HG03439 (cell line): ENCODE measurements at regions not wholly inside any gene's neighbourhood (a gene's known extent, or its start where the extent isn't known, plus 50 kb on each side); places are given as distances from the start of the nearest gene placed in this dataset.
"Not testable (repeated sequence)": the region's sequence is repeated elsewhere in the genome, so short reads cannot be mapped to it uniquely, and the experiment has no call there.

Experiments used
- ATAC-seq: cut with Tn5 transposase; IDR thresholded peaks from one replicate; pipeline ENCODE4 v1.9.1; 2021; ENCODE audit warnings: mild to moderate bottlenecking, moderate library complexity; ENCODE audit not compliant: unreplicated experiment

DNA sequence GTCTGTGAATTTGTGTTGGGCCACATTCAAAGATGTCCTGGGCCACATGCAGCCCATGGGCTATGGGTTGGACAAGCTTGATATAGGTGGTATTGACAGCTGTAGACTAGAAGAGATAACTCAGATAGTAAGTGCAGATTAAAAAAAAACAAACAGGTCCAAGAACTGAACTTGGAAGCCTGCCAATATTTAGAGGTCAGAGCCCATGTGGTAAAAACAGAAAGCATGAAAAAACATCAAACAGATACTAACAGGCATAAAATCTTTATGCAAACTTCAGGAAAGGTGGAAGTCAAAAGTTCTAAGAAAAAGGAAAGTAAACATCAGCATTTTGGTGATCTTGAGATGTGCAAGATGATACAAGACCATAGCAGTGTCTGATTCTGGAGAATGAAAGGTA is 155.1 kb upstream of the NR4A3 start:
- no peak for ATAC-seq

GRCh38 chr9:99670886-99671285 is 150.8 kb upstream of the NR4A3 start:
- not testable (repeated sequence) for ATAC-seq

DNA sequence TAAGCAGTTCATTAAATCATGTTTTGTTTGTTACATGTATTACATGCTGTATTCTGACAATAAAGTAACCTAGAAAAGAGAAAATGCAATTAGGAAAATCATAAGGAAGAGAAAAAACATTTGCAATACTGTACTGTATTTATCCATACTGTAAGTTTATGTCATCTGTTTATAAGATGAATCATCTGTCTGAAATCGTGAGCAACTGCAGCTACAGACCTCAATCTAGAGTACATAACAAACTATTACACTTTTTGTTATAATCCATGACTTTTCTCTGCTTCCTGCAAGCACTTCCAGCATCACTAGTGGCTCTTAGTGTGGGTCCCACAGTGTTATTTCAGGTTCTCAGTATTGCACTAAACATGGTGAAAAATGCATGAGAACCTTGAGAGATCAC is 144.4 kb upstream of the NR4A3 start:
- ATAC-seq, result no peak

DNA sequence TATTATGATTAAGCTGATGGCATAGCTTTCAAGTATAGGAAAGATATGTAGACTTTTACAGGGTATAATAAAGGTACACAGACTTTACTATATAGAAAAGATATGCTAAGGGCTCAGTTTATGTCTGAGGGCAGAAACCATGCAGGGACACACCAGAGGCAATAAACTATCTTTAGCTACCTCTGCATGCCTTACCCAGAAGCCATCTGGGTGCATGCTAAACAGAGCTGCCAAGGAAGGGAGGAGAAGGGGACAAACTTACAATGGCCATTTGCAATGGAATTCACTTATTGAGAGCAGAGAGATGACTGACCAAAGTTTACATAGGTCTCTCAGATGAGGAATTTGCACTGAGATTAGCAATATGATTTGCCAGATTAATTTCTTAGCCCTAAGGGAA is 143.1 kb upstream of the NR4A3 start:
- ATAC-seq, result no peak

DNA sequence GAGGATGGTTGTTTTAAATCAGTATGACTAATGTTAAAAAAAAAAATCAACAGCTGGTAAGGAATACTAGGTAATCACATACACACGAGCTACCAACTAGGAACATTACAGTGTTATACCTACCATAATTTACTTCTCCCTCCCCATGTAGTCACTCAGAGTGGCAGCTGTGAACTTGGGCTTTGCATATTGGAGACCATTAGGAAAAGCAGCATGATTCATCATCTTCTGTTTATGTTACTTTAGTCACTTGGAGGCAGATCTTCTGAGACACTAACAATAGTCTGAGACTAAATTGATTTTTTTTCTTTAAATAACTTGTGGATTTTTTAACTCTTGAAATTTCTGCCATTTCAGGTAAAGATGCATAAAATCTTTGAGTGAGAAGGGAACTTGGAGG is 141.5 kb upstream of the NR4A3 start:
- ATAC-seq, result no peak

GRCh38 chr9:99681113-99681512 is 140.6 kb upstream of the NR4A3 start:
- ATAC-seq, result no peak

DNA sequence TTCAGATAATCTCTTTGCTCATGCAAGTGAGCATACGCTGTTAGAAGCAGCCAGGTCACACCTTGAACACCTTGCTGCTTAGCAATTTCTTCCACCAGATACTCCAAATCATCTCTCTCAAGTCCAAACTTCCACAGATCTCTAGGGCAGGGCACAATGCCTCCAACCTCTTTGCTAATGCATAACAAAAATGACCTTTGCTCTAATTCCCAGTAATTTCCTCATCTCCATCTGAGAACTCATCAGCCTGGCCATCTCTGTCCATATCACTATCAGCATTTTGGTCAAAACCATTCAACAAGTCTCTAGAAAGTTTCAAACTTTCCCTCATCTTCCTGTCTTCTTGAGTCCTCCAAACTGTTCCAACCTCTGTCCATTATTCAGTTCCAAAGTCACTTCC is 139.3 kb upstream of the NR4A3 start:
- no peak for ATAC-seq

DNA sequence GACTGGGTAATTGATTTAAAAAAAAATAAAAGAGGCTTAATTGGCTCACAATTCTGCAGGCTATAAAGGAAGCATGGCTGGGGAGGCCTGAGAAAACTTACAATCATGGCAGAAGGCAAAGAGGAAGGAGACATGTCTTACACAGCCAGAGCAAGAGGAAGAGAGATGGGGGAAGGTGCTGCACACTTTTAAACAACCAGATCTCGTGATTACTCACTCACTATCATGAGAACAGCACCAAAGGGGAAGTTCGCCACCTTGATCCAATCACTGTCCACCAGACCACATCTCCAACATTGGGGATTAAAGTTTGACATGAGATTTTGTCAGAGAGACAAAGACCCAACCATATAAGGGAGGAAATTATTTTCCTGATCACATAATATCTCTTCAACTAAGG is 138.8 kb upstream of the NR4A3 start:
- no peak for ATAC-seq

DNA sequence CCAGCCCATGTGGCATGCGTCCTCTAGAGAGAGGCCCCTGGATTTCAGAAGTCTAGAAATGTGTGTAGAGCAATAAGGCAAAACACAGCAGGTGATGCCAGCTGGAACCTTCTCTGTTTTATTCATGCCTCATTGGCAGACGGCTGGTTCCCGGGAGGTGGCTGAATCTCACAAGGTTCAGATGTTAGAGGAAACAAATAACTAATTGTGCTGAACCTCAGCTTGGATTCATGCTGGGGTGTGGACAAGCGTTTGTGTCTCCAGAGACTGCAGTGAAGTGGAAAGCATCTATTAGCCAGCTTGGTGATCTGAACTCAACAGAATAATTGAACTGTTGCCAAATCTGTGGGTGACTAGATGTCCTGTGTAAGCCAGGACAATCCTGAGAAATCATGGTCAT is 131.1 kb upstream of the NR4A3 start:
- no peak for ATAC-seq

GRCh38 chr9:99693888-99694287 is 127.8 kb upstream of the NR4A3 start:
- no peak for ATAC-seq

DNA sequence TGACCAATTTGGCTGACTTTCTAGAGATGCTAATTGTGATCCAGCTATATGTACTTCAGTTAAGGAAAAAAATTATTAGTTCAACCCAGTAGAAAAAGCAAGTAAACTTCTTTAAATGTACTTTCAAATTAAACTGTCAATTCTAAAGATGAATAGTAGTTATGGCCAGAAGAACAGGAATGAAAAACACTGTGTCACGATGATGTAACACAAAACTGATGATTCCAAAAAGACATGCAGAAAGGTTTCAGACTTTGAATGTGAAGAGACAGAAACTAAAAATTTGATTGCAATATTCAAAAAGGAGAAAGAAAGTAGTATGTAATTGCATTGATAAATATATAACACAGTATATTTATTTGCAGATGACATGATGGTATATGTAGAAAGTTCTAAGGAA is 127.3 kb upstream of the NR4A3 start:
- ATAC-seq, result no peak

DNA sequence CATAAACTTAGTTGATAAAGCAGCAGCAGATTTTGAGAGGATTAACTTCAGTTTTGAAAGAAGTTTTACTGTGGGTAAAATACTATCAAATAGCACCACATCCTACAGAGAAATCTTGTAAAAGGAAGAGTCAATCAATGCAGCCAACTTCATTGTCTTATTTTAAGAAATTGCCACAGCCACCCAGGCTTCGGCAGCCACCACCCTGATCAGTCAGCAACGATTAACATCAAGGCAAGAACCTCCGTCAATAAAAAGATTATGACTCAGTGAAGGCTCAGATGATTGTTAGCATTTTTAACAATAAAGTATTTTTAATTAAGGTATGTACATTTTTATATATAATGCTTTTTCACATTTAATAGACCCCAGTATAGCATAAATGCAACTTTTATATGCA is 122.3 kb upstream of the NR4A3 start:
- no peak for ATAC-seq

- ATAC-seq, result no peak
These were observed 109.5 kb upstream of the NR4A3 start for GRCh38 chr9:99712214-99712613.

DNA sequence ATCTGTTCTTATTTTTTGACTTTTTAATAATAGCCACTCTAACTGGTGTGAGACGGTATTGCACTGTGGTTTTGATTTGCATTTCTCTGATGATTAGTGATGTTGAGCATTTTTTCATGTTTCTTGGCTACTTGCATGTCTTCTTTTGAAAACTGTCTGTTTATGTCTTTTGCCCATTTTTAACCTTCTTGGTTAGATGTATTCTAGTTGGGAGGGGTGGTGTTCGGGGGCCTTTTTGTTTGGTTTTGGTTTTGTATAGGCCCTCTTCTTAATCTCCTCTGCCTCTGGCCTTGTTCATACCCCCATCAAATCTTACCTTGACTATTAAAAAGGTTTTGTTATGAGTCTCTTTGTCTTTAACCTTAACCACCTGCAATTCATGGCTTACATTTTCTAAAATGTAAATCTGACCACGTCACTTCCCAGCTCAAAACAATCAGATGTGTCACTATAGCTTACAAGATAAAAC is 107.8 kb upstream of the NR4A3 start:
- no peak for ATAC-seq

DNA sequence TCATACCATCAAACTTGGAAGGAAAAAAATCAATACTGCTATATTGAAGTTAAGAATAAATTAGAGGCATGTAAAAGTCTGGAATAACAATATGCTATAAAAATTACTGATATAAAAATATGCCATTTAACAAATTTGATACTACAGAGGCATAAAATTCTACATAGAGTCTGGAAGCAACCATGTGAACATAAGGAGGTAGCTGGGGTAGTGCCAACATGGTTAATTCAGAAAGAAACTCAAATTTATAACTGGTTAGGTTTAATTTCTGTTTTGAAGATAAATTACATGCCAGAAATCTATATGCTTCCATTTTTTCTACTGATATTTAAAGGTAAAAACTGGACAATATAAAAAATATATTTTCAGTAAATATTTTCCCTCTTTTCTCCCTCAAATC is 103.1 kb upstream of the NR4A3 start:
- no peak for ATAC-seq

DNA sequence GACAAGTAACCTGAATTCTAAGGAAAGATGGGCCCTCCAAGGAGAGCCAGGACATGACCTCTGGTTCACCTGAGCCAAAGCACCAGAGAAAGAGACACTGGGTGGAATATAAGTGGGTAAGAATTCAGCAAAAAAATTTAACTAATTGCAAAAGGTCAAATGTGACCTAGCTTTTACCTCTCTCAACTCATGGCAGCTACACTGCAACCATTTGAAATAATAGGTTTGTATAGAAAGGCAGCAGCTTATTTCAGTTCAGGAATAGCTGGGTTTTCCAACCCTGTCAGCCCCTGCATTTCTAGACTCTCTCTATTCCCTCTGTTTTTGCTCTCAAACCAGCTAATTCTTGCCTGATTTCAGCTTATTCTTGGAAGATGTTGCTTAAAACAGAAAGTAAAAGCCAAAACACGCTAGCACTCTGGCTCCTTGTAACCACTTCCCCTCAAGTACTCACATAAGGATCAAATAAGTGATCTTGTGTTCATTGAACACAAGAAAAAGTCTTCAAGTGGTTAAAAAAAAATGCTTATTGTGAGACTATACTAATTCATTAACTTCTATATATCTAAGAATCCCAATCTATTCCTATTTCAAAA is 101.1 kb upstream of the NR4A3 start:
- ATAC-seq, result no peak

DNA sequence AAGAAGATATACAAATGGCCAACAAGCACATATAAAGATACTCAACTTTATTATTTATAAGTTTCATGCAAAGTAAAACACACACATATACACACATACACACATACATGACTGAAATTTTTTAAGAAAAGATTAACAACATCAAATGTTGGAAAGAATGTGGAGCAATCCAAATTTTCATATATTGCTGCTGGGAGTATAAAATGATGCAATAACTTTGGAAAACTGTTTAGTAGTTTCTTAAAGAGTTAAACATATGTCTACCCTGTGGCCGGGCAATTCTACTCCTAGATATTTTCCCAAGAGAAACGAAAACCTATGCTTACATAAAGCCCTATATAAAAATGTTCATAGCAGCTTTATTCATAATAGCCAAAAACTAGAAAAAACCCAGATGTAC is 99.8 kb upstream of the NR4A3 start:
- ATAC-seq, result no peak

DNA sequence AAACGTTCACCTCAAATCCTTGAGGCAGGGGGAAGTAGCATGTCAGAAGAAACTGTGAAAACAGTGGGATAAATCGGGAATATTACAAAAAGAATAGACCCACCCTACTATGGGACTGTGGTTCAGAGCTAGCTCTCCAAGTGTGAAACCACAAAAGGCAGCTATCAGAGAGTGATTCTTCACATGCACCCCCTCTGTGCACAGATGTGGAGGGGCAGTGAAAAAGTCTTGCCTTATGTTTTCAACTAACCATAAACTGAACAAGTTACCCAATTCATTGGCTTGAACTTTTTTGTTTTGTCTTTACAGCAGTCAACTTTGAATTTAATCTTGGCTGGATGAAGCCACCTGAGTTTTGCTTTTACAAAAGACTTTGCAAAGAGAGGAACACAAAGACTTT is 98.8 kb upstream of the NR4A3 start:
- ATAC-seq, result no peak

DNA sequence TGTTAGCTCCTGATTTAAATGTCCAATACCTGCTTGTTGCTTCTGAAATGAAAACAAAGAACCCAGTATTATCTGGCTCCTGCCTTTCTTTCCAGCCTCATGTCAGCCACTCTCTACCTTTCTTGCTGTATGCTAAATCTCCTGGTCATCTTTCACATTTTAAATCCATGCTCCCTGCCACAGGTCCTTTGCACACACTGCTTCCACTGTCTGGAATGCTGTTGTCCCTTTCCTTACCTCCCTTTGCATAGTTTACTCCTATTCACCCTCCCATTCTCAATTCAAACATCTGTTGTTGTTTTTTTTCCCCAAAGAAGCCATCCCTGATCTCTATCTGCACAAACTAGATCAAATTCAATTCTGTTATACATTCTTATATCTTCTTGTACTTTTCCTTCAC is 97.0 kb upstream of the NR4A3 start:
- no peak for ATAC-seq

DNA sequence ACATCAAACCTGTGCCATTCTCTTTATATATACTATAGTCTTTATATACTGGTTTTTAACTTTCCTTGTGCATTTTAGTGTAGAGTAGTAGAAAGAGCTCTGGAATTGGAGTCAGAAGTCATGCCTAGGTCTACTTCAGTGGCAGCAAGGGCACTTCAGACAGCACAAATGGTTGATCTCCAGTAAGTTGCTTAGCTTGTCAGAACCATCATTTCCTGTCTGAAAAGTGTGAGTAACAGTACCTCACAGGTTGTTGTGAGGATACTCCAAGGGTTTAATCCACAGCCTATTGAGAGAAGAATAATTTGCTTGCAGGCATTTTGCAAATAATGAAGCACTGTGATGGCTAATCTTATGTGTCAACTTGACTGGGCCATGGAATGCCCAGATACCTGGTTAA is 95.8 kb upstream of the NR4A3 start:
- ATAC-seq, result no peak

DNA sequence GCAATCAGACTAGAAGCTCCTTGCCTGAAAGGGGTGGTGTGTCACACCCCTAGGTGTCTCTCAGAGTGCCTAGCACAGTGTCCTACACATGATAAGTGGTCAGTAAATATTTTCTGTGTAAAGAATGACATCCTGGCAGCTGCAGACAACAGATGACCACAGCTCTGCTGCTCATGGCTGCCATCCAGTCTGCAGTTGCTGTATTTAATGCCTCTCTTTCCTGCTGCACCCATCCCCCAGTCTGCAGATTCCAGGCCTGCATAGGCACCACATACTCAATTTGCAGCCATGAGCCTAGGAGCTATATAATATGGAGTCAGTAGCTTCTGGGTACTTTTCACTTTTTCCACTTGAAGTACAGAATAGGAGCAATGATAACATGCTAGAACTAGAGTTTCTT is 94.9 kb upstream of the NR4A3 start:
- no peak for ATAC-seq

- ATAC-seq, result no peak
These were observed 91.6 kb upstream of the NR4A3 start for GRCh38 chr9:99730062-99730461.

DNA sequence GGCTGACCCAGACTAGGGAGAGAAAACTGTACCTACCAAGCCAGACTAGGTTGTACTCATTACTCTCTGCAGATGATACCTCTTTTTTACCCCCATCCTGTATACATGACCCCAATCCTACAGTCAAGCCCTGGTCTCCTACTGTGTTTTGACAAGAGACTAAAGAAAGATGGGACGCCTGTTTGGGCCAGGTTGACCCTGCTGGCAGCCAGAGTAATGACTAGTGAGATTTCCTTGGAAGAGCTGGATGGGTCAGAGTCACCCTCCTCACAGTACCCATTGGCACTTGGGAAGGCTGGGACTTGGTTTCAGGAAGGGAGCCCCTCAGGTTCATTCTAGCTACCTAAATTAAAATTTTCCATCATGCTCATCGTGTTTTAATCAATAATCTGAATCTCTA is 89.7 kb upstream of the NR4A3 start:
- ATAC-seq, result no peak

GRCh38 chr9:99732715-99733114 is 89.0 kb upstream of the NR4A3 start:
- ATAC-seq, result no peak
